GM23338 (cell line): ENCODE measurements at regions not wholly inside any gene's neighbourhood (a gene's known extent, or its start where the extent isn't known, plus 50 kb on each side); places are given as distances from the start of the nearest gene placed in this dataset.

Experiments
- EZH2 ChIP-seq: fragments of 200-600 bp; sonication (generic); IDR thresholded peaks from one replicate; pipeline ENCODE4 v1.8.0; 2017; ENCODE audit warnings: antibody characterized with exemption, mild to moderate bottlenecking, low read depth; ENCODE audit not compliant: unreplicated experiment
- EZH2phosphoT487 ChIP-seq: fragments of 200-600 bp; sonication (generic); IDR thresholded peaks from one replicate; pipeline ENCODE4 v1.8.1; 2018; ENCODE audit warnings: antibody characterized with exemption; ENCODE audit not compliant: unreplicated experiment
- JUNB ChIP-seq: IDR thresholded peaks from one replicate; pipeline ENCODE4 v1.6.1; 2016; ENCODE audit warnings: antibody characterized with exemption; ENCODE audit not compliant: unreplicated experiment
- POLR2AphosphoS5 ChIP-seq: IDR thresholded peaks from 2 replicates; pipeline ENCODE4 v1.6.1; 2016; ENCODE audit warnings: antibody characterized with exemption, low read depth
- STAT1 ChIP-seq: IDR thresholded peaks from one replicate; pipeline ENCODE4 v1.6.1; 2016; ENCODE audit warnings: antibody characterized with exemption; ENCODE audit not compliant: unreplicated experiment
- ZNF114 ChIP-seq: fragments of 250-450 bp; sonication (Bioruptor Pico); IDR thresholded peaks from 2 replicates; pipeline ENCODE4 v1.5.0; 2020; ENCODE audit warnings: mild to moderate bottlenecking, moderate library complexity
- TF ChIP-seq, protein P1 (sequence below), 2 experiments: fragments of 200-600 bp in 1 of 2; sonication (generic) in 1 of 2; conservative IDR thresholded peaks; 2 replicates each; pipeline versions ENCODE4 v1.5.1 to v1.6.1; 2016 to 2017; ENCODE audit warnings: antibody characterized with exemption in 2 of 2, low read depth in 2 of 2, mild to moderate bottlenecking in 2 of 2, moderate library complexity in 1 of 2
- TF ChIP-seq, protein P2 (sequence below): IDR thresholded peaks from one replicate; pipeline ENCODE4 v1.6.1; 2018; ENCODE audit warnings: antibody characterized with exemption; ENCODE audit not compliant: unreplicated experiment

DNA sequence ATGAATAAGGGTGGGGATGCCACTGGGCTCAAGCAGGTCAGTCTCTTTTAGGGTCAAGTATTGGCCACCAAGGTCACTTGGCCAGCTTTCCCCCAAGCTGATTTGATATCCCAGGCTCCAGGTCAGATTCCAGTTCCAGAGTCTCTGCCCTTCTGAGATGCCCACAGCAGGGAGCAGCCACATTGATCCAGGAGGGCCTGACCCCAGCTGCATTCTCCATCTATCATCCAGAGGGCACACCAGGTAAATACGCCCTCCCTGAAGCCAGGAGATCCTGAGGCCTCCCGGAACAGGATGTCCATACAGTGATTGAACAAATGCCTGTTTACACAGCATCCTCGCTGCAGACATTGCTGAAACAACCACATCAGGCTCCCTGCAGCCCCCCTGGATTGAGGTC is 264.6 kb upstream of the TLE3 start:
- TF ChIP-seq, protein P1, sequence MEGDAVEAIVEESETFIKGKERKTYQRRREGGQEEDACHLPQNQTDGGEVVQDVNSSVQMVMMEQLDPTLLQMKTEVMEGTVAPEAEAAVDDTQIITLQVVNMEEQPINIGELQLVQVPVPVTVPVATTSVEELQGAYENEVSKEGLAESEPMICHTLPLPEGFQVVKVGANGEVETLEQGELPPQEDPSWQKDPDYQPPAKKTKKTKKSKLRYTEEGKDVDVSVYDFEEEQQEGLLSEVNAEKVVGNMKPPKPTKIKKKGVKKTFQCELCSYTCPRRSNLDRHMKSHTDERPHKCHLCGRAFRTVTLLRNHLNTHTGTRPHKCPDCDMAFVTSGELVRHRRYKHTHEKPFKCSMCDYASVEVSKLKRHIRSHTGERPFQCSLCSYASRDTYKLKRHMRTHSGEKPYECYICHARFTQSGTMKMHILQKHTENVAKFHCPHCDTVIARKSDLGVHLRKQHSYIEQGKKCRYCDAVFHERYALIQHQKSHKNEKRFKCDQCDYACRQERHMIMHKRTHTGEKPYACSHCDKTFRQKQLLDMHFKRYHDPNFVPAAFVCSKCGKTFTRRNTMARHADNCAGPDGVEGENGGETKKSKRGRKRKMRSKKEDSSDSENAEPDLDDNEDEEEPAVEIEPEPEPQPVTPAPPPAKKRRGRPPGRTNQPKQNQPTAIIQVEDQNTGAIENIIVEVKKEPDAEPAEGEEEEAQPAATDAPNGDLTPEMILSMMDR (conservative IDR thresholded peaks at IDR 0.05; ENCODE audit: low read depth in 2 of 2) = no peak
- TF ChIP-seq, protein P2, sequence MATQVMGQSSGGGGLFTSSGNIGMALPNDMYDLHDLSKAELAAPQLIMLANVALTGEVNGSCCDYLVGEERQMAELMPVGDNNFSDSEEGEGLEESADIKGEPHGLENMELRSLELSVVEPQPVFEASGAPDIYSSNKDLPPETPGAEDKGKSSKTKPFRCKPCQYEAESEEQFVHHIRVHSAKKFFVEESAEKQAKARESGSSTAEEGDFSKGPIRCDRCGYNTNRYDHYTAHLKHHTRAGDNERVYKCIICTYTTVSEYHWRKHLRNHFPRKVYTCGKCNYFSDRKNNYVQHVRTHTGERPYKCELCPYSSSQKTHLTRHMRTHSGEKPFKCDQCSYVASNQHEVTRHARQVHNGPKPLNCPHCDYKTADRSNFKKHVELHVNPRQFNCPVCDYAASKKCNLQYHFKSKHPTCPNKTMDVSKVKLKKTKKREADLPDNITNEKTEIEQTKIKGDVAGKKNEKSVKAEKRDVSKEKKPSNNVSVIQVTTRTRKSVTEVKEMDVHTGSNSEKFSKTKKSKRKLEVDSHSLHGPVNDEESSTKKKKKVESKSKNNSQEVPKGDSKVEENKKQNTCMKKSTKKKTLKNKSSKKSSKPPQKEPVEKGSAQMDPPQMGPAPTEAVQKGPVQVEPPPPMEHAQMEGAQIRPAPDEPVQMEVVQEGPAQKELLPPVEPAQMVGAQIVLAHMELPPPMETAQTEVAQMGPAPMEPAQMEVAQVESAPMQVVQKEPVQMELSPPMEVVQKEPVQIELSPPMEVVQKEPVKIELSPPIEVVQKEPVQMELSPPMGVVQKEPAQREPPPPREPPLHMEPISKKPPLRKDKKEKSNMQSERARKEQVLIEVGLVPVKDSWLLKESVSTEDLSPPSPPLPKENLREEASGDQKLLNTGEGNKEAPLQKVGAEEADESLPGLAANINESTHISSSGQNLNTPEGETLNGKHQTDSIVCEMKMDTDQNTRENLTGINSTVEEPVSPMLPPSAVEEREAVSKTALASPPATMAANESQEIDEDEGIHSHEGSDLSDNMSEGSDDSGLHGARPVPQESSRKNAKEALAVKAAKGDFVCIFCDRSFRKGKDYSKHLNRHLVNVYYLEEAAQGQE = no peak
- TF ChIP-seq EZH2 (no peak), POLR2AphosphoS5 (no peak), EZH2phosphoT487 (no peak), JUNB (no peak), ZNF114 (CRISPR knock-in tag) (no peak), STAT1 (no peak)
